SK-N-SH (cell line): ENCODE measurements at regions not wholly inside any gene's neighbourhood (a gene's known extent, or its start where the extent isn't known, plus 50 kb on each side); places are given as distances from the start of the nearest gene placed in this dataset.

ENCODE experiments used
- CTCF ChIA-PET: fragments of 300-600, 350-600 bp; formaldehyde crosslinking; extraction: SDS; loops from one replicate; lab custom pipeline; 2021; lab: Yijun Ruan, JAX
- POLR2A ChIA-PET: fragments of 350-600 bp; sonication (Branson Sonifier 250); formaldehyde crosslinking; extraction: SDS; loops from one replicate; lab custom pipeline; 2020; ENCODE audit warnings: antibody characterized with exemption, inconsistent platforms; lab: Yijun Ruan, JAX
- DNase-seq: peaks from one replicate; pipeline ENCODE4 v3.0.0; 2012
- H2AFZ ChIP-seq: fragments of 200-600 bp; sonication (generic); 2 replicates; pipeline ENCODE4 v1.8.1; 2016; ENCODE audit warnings: antibody characterized with exemption, mild to moderate bottlenecking, low read depth
- H3F3A ChIP-seq: fragments of 200-600 bp; sonication (generic); replicated peaks from 2 replicates; pipeline ENCODE3; 2016; ENCODE audit warnings: antibody characterized with exemption, mild to moderate bottlenecking; ENCODE audit not compliant: insufficient read depth
- H3K27ac ChIP-seq, 2 experiments: fragments of 200-500 bp in 1 of 2; fragments of 200-600 bp in 1 of 2; sonication (Bioruptor generic) in 1 of 2; sonication (generic), shearing (Covaris generic) in 1 of 2; 2 replicates each; pipeline versions ENCODE4 v1.5.1 to v1.6.1; 2014 to 2016; ENCODE audit warnings: low read depth in 2 of 2, inconsistent platforms in 1 of 2, low read length in 1 of 2, mild to moderate bottlenecking in 1 of 2, mixed read lengths in 1 of 2
- H3K27me3 ChIP-seq: fragments of 200-600 bp; sonication (generic), shearing (Covaris generic); 2 replicates; pipeline ENCODE4 v1.6.1; 2016; ENCODE audit warnings: mixed run types; ENCODE audit not compliant: insufficient read depth
- H3K36me3 ChIP-seq, 2 experiments: fragments of 200-500 bp in 1 of 2; fragments of 200-600 bp in 1 of 2; sonication (Bioruptor generic) in 1 of 2; sonication (generic) in 1 of 2; replicated peaks in 1 of 2; 2 replicates each; pipeline versions ENCODE3 to v1.5.1; 2014 to 2016; ENCODE audit warnings: low read length in 1 of 2, mild to moderate bottlenecking in 1 of 2; ENCODE audit not compliant: insufficient read depth in 2 of 2, control insufficient read depth in 1 of 2
- H3K4me1 ChIP-seq, 2 experiments: fragments of 200-500 bp in 1 of 2; fragments of 200-600 bp in 1 of 2; sonication (Bioruptor generic) in 1 of 2; sonication (generic), shearing (Covaris generic) in 1 of 2; 2 replicates each; pipeline versions ENCODE4 v1.5.1 to v1.6.1; 2014 to 2016; ENCODE audit warnings: low read depth in 1 of 2, low read length in 1 of 2, mixed run types in 1 of 2; ENCODE audit not compliant: insufficient read depth in 2 of 2, control insufficient read depth in 1 of 2
- H3K4me2 ChIP-seq: fragments of 200-600 bp; sonication (generic), shearing (Covaris generic); 2 replicates; pipeline ENCODE4 v1.6.1; 2017; ENCODE audit warnings: mixed run types
- H3K4me3 ChIP-seq, 2 experiments: fragments of 200-500 bp in 1 of 2; fragments of 200-600 bp in 1 of 2; sonication (Bioruptor generic) in 1 of 2; sonication (generic), shearing (Covaris generic) in 1 of 2; 2 replicates each; pipeline versions ENCODE4 v1.5.1 to v1.8.1; 2014 to 2016; ENCODE audit warnings: low read depth in 2 of 2, inconsistent platforms in 1 of 2, low read length in 1 of 2, mild to moderate bottlenecking in 1 of 2, mixed read lengths in 1 of 2, moderate library complexity in 1 of 2
- H3K79me2 ChIP-seq: fragments of 200-600 bp; sonication (generic); 2 replicates; pipeline ENCODE4 v1.8.1; 2017; ENCODE audit warnings: mild to moderate bottlenecking; ENCODE audit not compliant: insufficient read depth
- H3K9ac ChIP-seq: fragments of 200-600 bp; sonication (generic); 2 replicates; pipeline ENCODE4 v1.6.1; 2017; ENCODE audit warnings: mixed run types
- H3K9me2 ChIP-seq: fragments of 200-600 bp; sonication (generic); 2 replicates; pipeline ENCODE4 v1.6.1; 2017; ENCODE audit warnings: mixed run types
- H3K9me3 ChIP-seq: fragments of 200-600 bp; sonication (generic); 2 replicates; pipeline ENCODE4 v1.6.1; 2017; ENCODE audit warnings: mixed run types, mild to moderate bottlenecking, moderate library complexity
- H4K20me1 ChIP-seq: fragments of 200-600 bp; sonication (generic); 2 replicates; pipeline ENCODE4 v1.6.1; 2017; ENCODE audit warnings: mild to moderate bottlenecking, mixed run types; ENCODE audit not compliant: insufficient read depth
- CHD2 ChIP-seq: fragments of 150-350 bp; IDR thresholded peaks from 2 replicates; pipeline ENCODE4 v1.6.1; 2018; ENCODE audit warnings: low read length; ENCODE audit not compliant: partially characterized antibody
- FOXM1 ChIP-seq: IDR thresholded peaks from 2 replicates; pipeline ENCODE4 v1.4.0; 2012; ENCODE audit warnings: low read depth, mild to moderate bottlenecking
- JUND ChIP-seq: IDR thresholded peaks from 2 replicates; pipeline ENCODE4 v1.4.0; 2012
- MAX ChIP-seq: IDR thresholded peaks from 2 replicates; pipeline ENCODE4 v1.4.0; 2012; ENCODE audit warnings: low read depth
- MEF2A ChIP-seq: IDR thresholded peaks from 2 replicates; pipeline ENCODE4 v1.4.0; 2012; ENCODE audit warnings: low read depth, borderline replicate concordance
- NRF1 ChIP-seq: IDR thresholded peaks from 2 replicates; pipeline ENCODE4 v1.6.1; 2012; ENCODE audit warnings: low read depth, mild to moderate bottlenecking, low read length
- PBX3 ChIP-seq: IDR thresholded peaks from 2 replicates; pipeline ENCODE4; 2012
- POLR2AphosphoS5 ChIP-seq: IDR thresholded peaks from 2 replicates; pipeline ENCODE4 v1.6.1; 2012; ENCODE audit warnings: low read depth, low read length
- REST ChIP-seq: IDR thresholded peaks from 2 replicates; pipeline ENCODE4 v1.6.1; 2012; ENCODE audit warnings: mild to moderate bottlenecking, low read depth, low read length, moderate library complexity
- RFX5 ChIP-seq: IDR thresholded peaks from 2 replicates; pipeline ENCODE4 v1.6.1; 2012; ENCODE audit warnings: mild to moderate bottlenecking, improper control_type of control experiment, low read length
- RXRA ChIP-seq: IDR thresholded peaks from 2 replicates; pipeline ENCODE4 v1.4.0; 2012; ENCODE audit warnings: low read depth, mild to moderate bottlenecking, borderline replicate concordance
- USF2 ChIP-seq: fragments of 150-350 bp; IDR thresholded peaks from 2 replicates; pipeline ENCODE4 v1.6.1; 2017; ENCODE audit warnings: antibody characterized with exemption, low read length, low read depth, borderline replicate concordance
- ZBTB33 ChIP-seq: IDR thresholded peaks from 2 replicates; pipeline ENCODE4 v1.4.0; 2012; ENCODE audit warnings: low read depth, borderline replicate concordance
- WGBS: methylation state at CpG from one replicate; pipeline ENCODE4 v1.1.6; 2017; ENCODE audit warnings: low lambda C conversion rate; 5-methylcytosine and 5-hydroxymethylcytosine counted together

- TF ChIP-seq FOXM1 (no peak), CHD2 (no peak), PBX3 (no peak), NRF1 (no peak), MAX (no peak), JUND (no peak), POLR2AphosphoS5 (no peak), ZBTB33 (no peak), USF2 (no peak)
- Histone ChIP-seq H3K9ac (no peak overlapping the region), H3K27me3 (0 out of 2 replicates have a peak, but pooled peaks cover 5% of the 10 kb centered on the region), H3K79me2 (no peaks in the 10 kb centered on the region), H3F3A (no peaks in the 10 kb centered on the region), H3K4me1 (no peaks in the 10 kb centered on the region), H3K36me3 (no peaks in the 10 kb centered on the region), H2AFZ (no peak overlapping the region), H3K9me3 (no peaks in the 10 kb centered on the region), H3K4me3 (no peak overlapping the region), H3K4me2 (no peak overlapping the region), H3K27ac (no peak overlapping the region), H4K20me1 (no peaks in the 10 kb centered on the region), H3K9me2 (no peaks in the 10 kb centered on the region)
- POLR2A ChIA-PET: no interaction called here
- CTCF ChIA-PET: interaction anchor here (0.5 to 2.4 kb wide), 7 partner anchors 12 to 233 kb away, joined by 3 to 11 read pairs (median 7); no protein-coding TSS in a partner anchor
- 28% methylated on average over 5 of the region's 5 CpGs for WGBS
- DNase-seq: no peak
Measured at GRCh38 chr7:26044320-26044719, 107.7 kb upstream of the NFE2L3 start.

GRCh38 chr7:26046150-26046549 is 105.8 kb upstream of the NFE2L3 start:
- Histone ChIP-seq H3F3A (no peaks in the 10 kb centered on the region), H3K4me3 (no peak overlapping the region), H3K79me2 (no peaks in the 10 kb centered on the region), H3K9ac (no peak overlapping the region), H3K4me1 (no peaks in the 10 kb centered on the region), H3K4me2 (no peak overlapping the region), H4K20me1 (no peaks in the 10 kb centered on the region), H2AFZ (no peak overlapping the region), H3K27me3 (0 out of 2 replicates have a peak, but pooled peaks cover 5% of the 10 kb centered on the region), H3K27ac (no peak overlapping the region), H3K36me3 (no peaks in the 10 kb centered on the region), H3K9me3 (no peaks in the 10 kb centered on the region), H3K9me2 (no peaks in the 10 kb centered on the region)
- POLR2A ChIA-PET: no interaction called here
- WGBS: 13% methylated on average over 3 of the region's 3 CpGs
- CTCF ChIA-PET: interaction anchor here (1.7 to 2.4 kb wide), 4 partner anchors 17 to 153 kb away, joined by 4 to 11 read pairs (median 8); no protein-coding TSS in a partner anchor
- DNase-seq: no peak
- TF ChIP-seq NRF1 (no peak), RXRA (no peak), MEF2A (no peak), REST (no peak), RFX5 (no peak)
